NCI-H526 (cell line): ENCODE measurements at regions not wholly inside any gene's neighbourhood (a gene's known extent, or its start where the extent isn't known, plus 50 kb on each side); places are given as distances from the start of the nearest gene placed in this dataset.
A peak's percentile ranks its signal among the peaks of the same experiment; 100 is the strongest.
"Not testable (repeated sequence)": the region's sequence is repeated elsewhere in the genome, so short reads cannot be mapped to it uniquely, and the experiment has no call there.

Experiments used
- DNase-seq, 2 experiments: peaks; one replicate each; lab custom pipeline; 2025; lab: John Stamatoyannopoulos, UW

DNA sequence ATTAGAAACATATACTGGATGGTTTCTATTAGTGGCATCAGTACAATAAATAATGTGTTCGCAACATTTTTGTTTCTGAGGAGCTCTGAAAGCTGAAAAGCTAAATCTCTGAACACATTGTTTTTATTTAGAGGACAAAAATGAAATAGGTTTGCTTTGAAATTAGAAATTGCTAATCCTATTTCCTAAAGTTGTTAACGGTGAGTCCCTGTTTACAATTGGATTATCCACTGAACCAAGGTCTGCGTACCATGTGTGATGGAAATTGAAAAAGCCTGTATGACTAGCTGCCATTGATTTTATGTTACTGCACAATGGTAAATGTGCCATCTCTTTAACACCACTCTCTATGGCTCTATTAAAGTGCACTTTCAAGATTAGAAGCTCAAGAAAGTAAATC, 297.7 kb upstream of the NUDT12 start:
- no peak for DNase-seq

DNA sequence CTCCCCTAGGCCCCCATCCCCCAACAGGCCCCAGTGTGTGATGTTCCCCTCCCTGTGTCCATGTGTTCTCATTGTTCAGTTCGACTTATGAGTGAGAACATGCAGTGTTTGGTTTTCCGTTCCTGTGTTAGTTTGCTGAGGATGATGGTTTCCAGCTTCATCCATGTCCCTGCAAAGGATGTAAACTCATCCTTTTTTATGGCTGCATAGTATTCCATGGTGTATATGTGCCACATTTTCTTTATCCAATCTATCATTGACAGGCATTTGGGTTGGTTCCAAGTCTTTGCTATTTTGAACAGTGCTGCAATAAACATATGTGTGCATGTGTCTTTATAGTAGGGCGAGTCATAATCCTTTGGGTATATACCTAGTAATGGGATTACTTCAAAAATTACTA, 295.8 kb upstream of the NUDT12 start:
- DNase-seq, result not testable (repeated sequence)

DNA sequence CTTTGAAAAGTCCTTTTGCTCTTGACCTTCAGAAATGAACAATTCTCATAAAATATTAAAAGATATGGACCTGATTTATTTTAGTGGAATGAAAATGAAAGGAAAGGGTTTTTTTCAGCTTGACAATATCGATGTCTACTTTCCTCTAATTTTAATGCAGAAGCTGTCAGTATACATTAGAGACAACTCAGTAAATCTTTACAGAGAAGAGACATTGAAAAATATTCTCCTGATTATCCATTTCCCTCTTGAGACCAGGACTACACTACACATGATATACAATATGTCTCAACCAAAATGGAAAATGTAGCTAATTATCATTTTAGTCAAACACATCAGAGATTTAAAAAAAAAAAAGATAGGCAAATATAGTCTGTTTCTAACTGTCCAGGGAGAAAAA, 288.5 kb upstream of the NUDT12 start:
- no peak for DNase-seq

DNA sequence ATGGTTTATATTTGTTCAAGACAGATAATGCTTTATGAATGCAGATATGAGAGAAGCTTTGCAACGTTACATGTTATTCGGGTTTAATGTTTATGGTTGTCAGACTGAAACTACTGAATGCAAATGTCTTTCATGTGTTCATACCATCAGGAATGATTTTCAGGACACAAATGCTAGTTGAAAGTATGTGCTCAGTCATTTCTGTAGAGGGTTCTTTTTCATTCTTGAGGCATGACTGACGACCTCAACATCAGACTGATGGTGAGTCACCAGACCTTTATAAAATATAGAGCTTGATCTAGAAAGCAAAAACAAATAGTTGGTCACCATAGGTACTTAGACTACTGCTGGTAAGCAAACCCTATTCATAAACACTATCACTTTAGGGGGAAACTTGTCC, 287.3 kb upstream of the NUDT12 start:
- DNase-seq, result no peak

DNA sequence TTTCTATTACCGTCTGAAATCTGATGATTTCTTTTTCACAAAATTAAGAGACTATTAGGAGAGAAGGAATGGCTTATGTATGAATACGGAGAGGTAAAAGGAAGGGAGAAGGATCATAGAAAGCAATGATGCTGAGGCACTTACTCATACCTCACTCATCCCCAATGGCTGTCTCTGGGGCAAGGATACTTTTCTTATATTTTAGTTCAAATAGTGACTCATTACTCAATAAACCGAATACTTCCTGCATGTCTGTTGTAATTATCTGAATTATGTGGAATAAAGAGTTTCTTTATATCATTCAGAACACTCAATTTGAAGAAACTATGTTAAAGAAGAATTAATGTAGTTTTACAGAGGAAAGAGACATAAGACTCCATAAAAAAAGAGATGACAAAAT, 284.5 kb upstream of the NUDT12 start:
- DNase-seq, result no peak

DNA sequence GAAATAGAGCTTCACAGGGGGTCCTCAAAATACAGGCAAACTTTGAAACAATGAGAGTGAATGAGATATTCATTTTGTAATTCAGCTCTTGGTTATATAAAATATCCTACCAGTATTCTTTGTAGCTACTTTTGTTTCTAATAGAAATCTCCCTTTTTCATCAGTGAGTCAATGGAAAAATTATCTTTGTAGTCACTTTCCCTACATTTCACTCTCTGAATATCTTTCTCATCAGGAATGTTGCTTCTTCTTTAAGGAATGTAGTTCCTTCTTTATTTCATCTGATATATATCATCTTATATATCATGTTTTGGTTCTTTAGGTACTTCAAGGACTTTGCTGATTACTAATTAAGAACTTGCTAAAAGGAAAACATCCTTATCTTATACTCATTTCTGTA, 280.3 kb upstream of the NUDT12 start:
- DNase-seq, result no peak

DNA sequence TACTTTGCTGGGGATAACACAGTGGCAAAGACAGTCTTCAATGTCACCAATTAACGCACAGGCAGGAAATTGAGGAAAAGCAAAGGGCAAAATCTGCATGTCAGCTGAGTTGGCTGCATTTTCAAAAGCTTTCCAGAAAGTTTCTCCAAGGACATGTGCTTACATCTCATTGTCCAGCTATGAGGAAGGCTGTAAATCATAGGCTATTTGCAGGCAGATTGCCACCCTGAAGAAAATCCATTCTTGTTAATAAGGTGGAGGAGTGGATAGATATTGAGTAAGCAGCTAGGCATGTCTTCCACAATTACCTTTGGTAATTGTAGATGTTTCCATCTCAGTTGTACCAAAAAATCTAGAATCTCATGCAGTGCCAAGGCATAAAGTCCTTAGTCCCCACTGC, 278.0 kb upstream of the NUDT12 start:
- no peak for DNase-seq

DNA sequence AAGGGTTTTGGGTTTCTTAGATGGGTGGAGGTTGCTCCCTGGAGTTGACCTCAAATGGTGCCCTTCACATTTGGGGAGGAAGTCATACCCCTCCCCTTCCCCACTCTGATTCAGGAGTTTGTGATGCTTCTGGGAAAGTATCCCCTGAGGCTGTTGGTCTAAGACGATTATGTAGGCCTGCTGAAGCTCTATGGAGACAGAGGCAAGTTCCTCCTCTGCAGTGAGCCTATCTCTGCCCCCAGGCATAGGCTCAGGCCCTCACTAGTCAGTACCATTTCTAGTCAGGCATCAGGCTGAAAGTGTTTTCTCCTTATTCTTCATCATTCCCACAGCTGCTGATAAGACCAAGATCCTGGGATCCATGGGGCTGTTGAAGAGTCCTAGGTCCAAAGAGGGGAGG, 271.6 kb upstream of the NUDT12 start:
- DNase-seq, result no peak

DNA sequence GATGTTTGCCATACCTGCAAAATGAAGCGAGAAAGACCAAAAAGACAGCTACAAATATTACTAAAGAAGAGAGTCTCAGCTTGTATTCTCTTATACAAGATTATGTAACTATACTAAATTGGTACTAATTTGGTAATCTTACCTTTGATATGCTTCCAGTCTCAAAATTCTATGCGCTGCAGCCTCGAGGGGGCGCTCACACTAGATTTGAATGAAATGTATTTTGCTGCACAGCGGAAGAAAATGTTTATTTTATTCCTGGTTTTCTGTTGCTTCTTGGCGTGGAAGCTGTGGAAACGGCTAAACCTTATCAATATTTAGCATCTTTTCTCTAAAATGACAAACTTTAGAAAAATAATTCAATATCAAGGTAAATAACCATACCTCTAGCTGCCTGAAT, 267.0 kb upstream of the NUDT12 start:
- DNase-seq, result no peak

DNA sequence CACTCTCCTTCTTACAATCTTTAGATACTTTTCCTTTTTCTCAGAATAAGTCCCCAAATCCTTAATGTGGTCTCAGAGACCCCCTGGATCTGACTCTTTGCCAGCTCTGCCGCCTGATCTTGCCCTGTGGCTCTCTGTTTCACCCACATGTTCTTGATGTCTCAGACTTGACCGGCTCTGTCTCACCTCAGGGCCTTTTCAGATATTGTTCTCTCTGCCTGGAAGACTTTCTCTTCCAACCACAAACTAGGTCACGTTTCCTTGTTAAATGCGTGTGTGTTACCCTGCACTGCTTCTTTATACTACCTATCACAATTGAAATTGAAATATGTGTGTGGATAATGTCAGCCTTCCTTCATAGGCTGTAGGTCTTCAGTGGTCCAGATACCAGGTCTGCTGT, 265.4 kb upstream of the NUDT12 start:
- no peak for DNase-seq

DNA sequence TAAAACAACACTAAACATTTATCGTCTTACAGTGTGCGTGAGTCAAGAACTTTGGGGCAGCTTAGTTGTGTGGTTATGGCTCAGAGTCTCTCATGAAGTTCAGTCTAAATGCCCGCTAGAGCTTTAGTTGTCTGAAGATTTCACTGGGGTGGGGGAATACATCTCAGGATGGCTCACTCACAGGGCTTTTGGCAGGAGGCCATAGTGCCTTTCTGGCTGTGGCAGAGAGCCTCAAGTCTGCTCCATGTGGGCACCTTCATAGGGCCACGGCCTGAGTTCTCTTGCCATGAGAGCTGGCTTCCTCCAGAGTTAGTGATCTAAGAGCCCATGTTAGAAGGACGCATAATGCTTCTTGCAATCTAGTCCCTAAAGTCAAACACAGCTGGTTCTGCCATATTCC, 258.8 kb upstream of the NUDT12 start:
- DNase-seq, result no peak

DNA sequence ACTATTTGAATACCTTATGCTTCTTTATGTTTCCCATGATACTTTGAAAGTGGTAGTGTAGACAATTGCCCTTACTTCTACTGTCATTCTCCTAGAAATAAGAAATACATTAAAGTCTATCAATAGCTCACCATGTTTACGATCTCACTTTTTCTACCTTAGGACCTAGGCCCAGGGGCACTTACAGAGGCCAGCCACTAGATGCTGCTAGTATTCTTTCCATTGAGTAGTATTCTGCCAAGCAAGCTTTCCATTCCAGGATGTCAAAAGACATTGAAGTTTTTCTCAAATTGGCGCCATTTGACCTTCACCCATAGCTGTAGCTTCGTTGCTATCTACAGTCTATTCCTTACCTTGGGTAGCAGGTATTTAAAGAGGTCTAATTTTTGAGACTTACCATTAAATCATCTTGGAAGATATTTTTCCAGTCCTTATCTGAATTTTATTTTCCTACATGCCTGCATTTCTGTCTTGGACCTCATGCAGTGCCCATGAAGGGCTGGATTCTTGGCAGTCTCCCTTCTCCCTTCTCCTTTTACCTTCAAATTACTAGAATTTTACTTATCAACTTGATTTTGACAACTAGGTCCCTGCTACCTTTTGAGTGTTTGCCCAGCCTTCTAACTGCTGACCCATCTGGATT, 246.0 kb upstream of the NUDT12 start:
- DNase-seq, result peak; percentile 8 to 68

DNA sequence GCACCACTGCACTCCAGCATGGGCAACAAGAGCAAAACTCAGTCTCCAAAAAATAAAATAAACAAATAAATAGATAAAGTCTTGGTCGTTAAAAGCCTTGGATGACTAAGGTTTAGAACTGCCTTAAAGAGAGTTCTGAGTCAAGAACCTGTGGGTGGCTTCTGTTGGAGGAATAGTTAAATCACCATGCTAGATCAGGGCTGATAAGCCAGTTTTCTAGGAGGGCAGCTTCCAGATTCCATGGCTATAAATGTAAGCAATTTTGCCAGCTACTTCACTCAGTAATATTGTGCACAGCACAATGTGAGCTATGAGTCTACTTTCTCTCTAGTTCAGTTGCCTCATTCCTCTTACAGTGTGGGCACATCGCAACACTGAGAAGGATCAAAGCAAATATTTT, 242.1 kb upstream of the NUDT12 start:
- DNase-seq, result no peak

DNA sequence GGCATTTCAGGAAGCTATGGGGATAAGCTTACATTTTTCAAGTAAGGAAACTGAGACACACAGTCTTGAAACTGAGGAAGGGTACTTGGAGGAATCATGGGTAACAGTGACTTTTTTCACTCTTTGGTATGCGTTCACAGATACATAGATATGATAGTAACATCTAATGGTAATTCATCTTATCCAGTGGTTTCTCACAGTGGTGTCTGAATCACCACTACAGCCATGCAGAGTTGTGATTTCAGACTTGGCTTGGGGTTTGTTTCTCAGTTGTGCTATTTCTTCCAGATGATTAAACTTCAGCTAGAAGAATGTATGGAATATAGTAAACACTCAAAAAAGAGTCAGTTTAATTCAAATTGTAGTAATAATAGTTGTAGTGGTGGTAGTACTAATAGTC, 239.1 kb upstream of the NUDT12 start:
- no peak for DNase-seq

DNA sequence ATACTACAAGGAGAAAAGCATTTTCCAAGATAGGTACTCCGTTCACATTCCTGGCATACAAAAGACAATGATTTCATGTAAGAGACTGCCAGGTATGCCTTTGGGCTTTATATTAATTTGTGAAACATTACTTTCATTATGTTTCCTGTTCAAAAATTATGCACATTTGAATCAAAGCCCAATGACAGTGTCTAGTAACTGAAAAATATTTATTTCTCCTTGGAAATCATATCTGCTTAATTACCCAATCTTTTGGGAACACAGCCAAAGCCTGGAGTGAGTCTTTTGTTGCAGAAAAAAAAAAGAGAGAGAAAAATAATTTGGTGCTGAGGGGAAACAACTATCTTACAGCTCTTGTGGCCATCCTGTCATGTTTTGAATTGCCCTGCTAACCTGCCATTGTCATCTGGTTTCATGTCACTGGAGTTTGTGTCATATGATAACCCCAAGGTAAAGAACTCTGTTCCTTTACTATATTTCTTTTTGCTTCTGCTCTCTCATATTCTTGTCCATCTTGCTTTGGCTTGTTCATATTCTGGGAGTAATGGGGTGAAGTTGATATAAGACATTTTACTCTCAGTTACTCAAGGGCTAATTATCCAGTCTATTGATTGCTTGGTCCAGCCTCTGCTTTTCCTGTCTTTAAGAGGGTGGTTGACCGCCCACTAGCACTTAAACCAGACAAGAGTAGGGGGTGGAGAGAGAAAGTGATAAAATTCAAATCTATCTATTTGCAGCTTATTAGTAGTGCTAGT, 238.3 kb upstream of the NUDT12 start:
- no peak for DNase-seq

DNA sequence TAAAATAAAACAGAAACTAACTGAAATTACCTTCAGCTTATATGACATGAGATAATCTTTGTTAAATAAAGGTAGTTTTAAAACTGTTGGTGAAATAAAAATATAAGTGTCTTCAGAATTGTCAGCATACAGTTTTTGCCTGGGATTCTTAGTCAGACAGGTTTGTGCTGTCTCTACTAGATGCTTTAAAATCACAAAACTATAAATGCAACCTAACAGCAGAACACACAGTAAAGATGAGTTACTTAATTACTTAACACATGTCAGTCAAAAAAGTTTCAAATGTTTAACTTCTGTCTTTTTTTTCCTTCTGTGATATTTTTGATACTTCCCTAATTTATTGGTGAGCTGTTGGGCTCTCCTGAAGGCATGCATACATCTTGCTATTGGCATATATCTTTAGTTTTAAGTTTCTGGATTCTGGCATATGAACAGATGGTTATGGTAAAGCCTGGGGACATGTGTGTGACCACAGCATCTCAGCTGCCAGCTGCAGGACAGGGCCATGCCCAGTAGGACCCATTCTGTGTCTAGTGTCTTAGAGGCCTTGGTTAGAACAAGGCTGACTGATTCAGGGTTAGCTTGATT, 231.1 kb upstream of the NUDT12 start:
- no peak for DNase-seq

DNA sequence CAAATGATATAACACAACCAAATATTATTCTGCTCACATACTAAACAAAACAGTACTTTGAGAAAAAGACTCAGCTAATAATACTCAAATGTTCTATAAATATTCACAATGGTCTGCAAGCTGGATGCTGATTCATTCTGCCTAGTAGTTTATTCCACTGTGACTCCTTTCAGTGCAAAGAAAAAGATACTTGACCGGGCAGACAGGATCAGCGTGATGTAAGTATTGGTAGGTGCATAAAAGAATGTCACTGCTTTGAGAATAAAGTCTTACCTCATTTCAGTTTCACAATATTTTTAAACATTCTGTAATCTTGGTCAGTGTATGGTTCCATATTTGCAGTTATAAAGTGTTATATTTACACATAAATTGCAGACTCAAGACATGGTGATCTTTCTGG, 223.0 kb upstream of the NUDT12 start:
- no peak for DNase-seq

DNA sequence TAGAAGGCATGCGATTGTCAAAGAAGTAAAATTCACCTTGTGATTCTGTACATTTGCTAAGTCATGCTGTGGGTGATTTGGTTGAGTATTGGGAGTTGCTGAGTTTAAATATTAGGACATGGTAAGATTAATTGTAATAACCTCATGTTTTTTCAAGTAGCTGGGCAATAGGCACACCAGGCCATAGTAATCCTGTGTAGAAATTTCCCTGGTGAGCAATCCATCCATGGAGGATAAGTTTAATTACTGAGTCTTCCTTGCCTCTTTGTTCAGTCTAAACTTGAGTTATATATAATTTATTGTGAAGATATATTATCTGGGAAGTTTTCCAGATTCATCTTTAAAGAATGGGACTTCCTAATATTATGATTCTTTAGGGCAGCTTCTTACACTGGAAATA, 221.1 kb upstream of the NUDT12 start:
- no peak for DNase-seq

DNA sequence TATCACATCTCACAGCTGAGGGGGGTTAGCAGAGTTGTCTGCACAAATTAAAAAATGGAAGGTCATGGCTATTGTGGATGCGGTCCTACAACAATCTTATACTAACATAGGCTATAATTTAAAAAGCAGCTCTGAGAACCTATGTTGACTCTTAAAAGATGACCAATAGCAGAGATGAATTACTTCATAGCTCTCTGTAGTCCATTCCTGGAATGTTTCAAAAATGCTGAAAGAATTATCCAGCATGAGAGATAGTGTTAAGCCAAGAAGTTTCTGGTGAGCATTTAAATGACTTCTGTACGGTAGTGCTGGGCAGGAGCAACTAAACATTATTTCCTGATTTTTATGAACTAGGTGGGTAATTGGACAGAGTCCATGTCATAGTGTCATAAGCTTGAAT, 218.2 kb upstream of the NUDT12 start:
- no peak for DNase-seq

DNA sequence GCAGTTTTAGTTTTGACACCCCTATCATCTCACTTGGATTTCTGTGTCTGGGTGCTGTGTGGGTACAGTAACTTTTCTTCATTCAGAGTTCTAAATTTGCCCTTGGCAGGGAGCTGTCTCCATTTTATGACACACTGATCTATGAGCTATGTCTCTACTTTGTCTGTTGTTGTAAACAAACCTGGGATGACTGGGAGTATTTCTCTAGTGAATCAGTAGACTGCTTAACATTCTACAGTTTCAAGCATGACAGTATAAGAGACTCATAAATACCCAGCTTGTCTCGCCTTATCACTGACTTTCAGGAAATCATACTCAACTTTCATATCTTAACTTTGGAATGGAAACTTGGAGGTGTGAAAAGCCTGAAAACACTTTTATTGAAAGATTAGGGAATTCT, 212.1 kb upstream of the NUDT12 start:
- no peak for DNase-seq

DNA sequence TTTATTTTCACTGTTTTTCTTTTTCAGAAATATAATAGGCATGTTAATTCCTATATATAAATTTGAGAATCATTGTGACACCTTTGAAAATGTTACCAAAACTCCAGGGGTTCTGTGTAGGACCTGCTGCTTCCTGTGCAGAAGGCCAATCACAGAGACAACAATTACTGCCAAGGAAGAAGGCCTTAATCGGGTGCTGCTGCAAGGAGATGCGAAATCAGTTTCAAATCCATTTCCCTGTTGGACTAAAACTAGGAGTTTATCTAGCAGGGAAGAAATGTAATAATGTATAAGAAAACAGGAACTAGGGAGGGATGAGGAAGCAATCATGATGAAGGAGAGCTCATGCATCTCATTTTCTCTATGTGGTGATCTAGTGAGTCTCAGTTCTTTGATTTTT, 209.7 kb upstream of the NUDT12 start:
- no peak for DNase-seq

DNA sequence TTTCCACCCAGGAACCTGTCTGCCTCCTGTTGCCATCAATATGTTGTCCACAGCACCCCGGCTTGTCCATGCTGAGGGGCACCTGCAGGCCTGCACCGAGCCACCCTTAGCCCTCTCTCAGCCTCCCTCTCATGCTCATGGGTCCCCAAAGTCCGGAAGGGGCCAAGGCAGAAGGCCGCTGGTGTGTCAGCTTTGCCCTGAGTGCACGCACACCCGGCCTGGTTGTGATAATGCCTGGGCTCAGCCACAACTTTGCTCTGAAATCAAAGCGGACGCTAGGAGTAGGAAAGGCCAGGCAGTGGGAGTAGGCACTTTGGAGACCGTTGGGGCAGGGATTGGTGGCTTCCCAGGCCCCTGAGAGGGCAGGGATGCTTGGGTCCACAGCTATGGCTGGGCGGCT, 201.8 kb upstream of the NUDT12 start:
- no peak for DNase-seq

DNA sequence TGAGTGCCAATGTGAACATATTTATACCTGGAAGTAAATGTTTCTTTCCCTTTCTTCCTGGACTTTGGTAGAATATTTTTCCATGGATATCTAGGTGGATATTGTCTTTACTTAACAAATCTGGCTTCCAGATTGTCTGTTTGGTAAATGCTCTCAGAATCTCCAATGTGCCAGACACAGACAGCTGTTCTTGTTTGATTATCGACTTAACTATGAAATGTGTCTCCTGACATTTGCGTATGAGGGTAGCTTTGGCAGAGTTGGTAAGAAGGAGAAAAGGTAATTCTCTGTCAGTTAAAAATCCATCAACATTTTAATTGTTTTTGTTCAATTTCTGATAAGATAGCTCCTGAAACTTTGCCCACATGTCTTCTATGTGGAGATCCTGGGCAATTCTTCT, 196.4 kb upstream of the NUDT12 start:
- DNase-seq, result no peak

DNA sequence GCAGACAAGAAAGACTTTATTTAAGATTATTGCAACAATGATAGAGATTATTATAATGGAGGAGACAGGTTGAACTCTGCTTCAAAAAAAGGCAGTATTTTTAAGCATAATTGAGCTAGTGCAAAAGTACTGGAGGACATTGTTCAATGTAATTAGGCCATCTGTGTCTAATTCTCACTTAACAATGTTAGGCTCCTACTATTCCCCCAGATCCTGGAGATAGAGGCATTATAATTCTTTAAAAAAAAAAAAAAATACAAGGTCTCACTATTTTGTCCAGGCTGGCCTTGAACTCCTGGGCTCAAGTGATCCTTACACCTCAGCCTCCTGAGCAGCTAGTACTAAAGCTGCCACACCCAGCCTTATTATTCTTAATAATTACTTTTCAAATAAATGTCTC, 193.4 kb upstream of the NUDT12 start:
- DNase-seq, result no peak
